ENCODE measurements at regions not wholly inside any gene's neighbourhood (a gene's known extent, or its start where the extent isn't known, plus 50 kb on each side); places are given as distances from the start of the nearest gene placed in this dataset.

DNA sequence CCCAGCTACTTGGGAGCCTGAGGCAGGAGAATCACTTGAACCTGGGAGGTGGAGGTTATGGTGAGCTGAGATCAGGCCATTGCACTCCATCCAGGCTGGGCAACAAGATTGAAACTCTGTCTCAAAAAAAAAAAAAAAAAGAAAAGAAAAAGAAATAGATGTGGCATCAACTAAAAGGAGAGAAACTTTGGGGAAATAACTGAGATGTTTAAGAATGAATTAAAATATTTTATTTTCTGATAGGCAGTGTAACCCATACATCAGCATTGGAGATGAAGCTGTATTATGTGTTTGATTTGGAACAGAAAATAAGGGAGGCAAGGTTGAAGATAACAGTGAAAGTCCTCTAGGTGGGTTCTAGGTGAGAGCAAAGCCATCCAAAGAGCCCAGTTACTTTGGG is 110.7 kb upstream of the HNRNPA3 start:
- DNase-seq (ENCODE audit: low read depth, low spot score) = no peak

DNA sequence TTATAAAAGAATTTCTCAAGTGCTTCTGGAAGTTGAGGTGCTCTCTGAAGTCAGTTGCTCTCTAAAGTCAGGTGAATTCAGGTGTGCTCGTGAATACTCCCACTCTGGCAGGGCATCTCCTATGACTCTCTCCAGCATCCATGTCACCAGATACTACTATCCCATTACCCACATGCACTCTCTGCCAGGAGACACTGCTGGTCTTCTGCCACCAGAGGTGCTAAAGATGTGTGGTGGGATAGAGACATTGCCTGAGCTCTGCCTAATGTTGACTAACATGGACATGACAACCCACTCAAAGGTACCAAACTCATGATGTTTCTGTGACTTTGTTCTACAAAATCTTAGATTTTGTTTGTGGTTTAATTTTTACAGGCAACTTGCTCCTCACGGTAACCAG is 106.4 kb upstream of the HNRNPA3 start:
- DNase-seq (ENCODE audit: low read depth, low spot score) = no peak

DNA sequence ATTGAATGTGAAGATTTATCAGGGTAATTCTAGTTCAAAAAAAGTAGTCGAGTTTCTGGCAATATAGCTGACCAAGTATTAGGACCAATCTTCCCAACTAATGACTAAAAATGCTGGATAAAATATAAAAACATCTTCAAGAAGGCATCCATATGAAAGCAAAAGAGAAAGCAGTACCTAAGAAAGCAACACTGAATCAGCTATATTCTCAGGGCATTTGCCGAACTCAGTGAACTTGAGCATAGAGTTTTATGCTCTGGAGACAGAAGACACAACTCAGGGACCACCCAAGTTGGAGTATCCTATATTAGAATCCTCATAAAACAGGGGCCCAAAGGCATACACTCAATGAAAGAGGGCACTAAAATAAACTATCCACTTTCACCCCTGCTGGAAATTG is 103.7 kb upstream of the HNRNPA3 start:
- no peak for DNase-seq (ENCODE audit: low read depth, low spot score)

DNA sequence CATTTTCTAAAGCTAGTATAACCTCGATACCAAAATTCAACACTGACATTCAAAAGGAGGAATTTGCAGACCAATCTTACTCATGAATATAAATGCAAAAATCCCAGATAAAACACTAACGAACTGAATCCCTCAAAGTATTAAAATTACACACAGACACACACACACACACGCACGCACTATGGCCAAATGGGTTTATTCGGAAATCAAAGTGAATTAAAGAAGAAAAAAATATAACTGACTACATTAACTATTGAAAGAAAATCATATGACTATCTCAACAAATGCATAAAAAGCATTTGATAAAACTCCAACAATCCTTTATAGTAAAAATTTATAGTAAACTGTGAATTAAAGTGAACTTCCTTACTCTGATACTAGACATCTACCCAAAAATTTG is 97.9 kb upstream of the HNRNPA3 start:
- DNase-seq (ENCODE audit: low read depth, low spot score) = no peak

DNA sequence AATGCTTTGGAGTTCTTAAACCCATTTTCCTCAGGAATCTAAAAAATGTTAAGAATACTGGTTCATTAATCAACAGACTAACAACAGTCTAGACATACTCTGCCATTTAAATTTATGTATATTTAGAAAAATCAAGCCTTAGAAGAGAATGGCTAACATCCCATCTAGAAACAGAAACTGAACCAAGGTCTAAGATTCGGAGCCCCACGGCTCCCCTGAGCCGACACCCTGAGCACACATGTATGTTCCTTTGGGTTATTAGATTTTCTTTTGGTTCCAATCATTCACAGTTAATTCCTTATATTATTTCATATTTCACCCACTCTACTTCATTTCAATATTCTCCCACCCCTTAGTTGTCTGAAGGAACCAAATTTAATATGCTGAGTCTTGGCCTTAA is 94.8 kb upstream of the HNRNPA3 start:
- DNase-seq (ENCODE audit: low read depth, low spot score) = no peak

DNA sequence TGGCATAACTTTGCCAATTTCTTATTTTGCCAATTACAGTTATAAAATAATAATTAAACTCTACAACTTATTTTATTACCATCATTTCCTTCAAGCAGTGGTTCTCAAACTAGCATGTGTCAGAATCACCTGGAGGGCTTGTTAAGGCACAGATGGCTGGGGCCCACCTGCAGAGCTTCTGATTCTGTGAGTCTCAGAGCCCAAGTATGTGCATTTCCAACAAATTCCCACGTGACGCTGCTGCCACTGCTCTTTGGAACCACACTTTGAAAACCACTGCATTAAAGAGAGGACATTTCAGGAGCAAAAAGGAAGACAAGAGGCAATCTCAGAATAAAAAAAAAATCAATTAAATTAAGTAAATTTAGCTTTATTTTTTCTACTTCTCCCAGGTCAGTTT is 94.0 kb upstream of the HNRNPA3 start:
- DNase-seq (ENCODE audit: low read depth, low spot score) = no peak

DNA sequence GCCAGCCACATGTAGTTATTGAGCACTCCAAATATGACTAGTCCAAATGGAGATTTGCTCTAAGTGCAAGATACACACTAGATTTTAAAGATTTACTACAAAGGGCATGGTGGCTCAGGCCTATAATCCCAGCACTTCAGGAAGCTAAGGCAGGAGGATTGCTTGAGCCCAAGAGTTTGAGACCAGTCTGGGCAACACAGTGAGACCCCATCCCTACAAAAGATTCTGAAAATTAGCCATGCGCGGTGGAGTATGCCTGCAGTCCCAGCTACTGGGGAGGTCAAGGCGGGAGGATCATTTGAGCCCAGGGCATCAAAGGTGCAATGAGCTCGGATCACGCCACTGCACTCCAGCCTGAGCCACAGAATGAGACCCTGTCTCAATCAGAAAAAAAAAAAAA is 93.5 kb upstream of the HNRNPA3 start:
- DNase-seq (ENCODE audit: low read depth, low spot score) = no peak

DNA sequence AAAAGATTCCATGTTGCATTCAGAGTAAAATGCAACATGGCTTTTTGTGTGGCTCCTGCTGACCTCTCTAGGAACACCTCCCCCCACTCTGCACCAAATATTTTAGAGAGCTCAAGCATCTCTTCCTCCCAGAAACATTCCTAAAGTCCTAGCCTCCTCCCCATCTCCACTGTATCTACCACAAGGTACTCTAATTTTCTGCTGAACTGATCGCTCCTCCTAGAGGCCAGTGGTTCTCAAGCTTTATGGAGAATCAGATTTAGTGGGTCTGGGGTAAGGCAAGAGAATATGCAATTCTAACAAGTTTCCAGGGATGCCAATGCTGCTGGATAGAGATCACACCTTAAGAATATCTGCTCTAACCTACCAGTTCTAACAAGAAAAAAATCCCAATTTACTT is 89.5 kb upstream of the HNRNPA3 start:
- DNase-seq (ENCODE audit: low read depth, low spot score) = no peak

DNA sequence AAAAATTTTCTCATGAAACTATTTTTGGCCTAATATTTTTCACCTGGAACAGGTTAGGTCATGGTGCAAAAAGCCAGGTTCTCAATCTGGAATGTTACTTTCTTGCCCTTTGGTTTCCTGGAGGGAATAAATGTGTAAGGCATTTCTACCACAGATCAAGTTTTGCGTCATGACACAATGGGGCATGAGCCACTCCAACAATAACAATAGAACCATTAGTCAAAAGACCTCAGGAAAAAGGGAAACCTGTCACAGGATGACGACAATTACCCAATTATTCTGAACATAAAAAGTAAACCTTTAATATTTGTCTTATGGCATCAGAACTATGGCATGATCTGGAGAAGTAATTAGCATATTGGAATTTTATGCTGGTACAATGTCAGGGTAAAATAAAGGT is 88.2 kb upstream of the HNRNPA3 start:
- peak; percentile 18 for DNase-seq (ENCODE audit: low read depth, low spot score)

DNA sequence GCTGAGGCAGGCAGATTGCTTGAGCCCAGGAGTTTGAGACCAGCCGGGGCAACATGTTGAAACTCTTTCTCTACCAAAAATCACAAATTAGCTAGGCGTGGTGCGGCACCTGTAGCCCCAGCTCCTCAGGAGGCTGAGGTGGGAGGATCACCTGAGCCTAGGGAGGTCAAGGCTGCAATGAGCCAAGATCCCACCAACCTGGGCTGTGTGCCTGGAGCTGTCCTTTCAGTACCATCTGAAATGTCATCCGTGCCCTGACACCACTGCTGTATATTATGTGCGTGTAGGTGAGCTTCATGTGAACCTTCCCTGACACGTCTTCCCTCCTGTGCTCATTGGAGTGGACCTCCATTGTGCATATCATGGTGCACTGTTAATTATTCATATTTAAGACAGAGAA is 84.8 kb upstream of the HNRNPA3 start:
- DNase-seq (ENCODE audit: low read depth, low spot score) = no peak

DNA sequence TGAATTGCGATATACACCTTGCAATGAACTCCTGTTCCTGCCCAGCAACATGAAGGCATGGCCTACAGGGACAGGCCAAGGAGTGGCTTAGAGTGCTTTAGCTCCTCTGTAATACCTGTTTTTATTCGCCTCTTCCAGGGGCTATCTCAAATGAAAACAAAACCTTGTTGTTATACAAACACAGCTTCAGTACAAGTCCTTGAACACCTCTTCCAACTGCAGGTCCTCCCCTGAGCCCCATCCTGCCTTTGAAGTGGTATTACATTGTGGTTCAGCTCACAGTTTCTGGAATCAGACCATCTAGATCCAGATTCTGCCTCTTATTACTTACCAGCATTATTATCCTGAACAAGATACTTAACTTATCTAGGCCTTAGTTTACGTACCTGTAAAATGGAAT is 83.0 kb upstream of the HNRNPA3 start:
- no peak for DNase-seq (ENCODE audit: low read depth, low spot score)

DNA sequence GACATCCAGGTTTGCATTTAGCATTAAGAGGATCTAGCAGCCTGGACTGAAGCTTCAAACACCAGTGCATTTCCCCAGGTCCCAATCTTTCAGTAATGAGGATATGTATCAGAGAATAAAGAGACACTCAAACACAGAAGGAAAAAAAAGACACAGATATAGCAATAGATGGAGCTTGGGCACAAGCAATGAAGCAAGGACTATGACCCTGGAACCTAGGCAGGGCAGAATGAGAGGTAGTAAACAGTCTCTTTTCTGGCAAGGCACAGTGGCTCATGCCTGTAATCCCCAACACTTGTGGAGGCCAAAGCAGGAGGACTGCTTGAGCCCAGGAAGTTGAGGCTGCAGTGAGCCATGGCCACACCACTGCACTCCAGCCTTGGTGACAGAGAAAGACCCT is 80.7 kb upstream of the HNRNPA3 start:
- no peak for DNase-seq (ENCODE audit: low read depth, low spot score)

DNA sequence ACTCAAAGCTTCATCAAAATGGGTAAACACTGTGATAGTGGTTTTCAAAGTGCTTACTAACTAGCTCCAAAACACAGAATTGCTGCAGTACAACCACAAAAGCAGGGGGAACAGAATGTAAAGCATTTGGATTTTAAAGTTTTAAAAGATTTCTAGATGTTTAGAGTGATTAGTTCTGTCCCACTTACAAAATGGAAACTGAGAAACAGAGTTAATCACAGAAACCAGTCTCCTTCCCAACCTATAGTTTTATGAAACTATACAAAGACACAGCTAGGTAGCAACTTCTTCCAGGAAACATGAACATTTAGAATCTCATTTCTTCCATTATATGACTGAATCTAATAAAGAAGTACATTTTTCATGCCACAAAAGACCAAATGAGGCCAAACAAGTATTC is 73.8 kb upstream of the HNRNPA3 start:
- DNase-seq (ENCODE audit: low read depth, low spot score) = no peak

DNA sequence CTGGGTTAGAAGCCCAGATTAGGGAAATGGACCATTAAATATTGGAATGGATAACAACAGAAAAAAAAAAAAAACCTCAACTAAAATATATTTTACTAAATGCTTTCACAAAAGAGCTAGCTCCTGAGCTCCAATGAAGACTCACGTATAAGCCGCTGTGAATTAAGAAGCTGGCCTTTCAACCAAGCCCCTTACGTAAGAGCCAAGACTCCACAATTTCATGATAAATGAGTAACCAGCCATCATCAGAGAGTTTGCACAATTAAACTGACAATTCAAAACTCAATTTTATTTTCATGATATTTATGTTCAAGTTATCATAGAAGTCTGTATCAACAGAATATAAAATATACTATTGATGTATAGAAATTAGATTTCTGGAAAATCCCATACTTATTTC is 70.7 kb upstream of the HNRNPA3 start:
- no peak for DNase-seq (ENCODE audit: low read depth, low spot score)

DNA sequence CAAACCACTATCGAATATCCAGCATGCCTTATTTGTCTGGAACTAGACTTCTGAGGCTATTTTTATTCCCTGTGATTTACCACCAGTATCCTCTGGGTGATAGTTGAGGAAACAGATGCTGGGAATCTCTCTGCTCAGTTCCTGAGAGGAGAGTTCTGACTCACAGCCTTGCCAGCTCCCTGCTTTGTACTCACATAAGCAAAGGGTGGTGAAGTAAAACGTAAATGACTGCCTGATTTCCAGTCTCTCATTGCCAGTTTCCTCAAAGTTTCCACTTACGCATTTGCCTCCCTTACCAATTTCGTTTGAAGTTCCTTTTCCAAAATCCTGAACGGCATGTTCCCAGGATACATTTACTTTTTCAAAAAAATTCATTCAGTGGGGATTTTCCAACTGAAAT is 69.2 kb upstream of the HNRNPA3 start:
- DNase-seq (ENCODE audit: low read depth, low spot score) = peak; percentile 59

DNA sequence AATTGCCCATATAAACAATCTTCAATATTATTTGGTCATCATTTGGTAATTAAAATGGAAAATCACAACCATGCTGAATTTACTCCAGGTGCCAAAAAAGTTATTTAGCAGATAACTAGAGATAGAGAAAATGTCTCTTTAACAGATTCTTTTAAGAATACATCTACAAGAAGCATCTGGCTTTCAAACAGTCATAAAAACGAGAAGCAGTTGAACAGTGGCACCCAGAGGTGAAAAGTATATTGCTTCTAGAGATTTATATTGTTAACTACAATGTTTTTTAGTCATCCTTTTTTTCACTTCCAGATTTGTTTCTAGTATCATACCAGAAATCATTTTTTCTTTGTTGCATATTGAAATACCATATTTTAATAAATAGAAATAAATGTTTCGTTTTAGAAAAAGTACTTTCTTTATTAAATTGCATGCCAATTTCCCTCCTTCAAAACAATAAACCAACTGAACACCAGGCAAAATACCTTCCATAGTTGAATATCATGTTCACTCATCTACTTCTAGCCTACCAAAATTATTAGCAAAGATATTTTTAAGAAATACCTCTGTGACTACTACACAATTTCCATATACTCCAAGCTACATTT is 65.4 kb upstream of the HNRNPA3 start:
- DNase-seq (ENCODE audit: low read depth, low spot score) = peak; percentile 65

DNA sequence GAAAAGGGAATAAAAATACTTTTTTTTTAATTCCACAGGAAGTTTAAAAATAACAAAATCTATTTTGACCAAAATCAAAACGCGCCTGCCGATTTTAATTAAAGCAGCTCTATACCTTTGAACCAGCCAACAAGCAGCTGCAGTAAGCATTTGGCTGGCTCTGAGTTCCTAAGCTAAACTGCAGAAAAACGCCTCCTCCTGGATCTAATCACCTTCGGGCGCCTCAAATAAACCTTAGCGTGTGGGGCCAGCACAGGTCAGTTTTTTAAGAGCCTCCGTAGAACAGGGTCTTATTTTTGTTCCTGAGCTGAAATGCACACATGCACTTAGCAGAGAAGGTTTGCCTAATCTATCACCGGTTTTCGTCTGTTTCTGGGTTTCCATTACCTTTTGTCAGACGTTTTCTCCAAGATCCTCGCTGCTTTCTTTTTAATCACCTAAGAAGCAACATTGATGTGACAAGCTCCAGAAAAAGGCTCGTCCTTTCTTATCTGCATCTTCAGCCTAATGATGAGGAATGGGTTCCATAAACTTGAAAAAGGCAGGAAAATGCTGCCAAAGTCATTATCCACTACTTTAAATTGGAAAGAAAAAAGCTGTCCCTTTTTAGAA is 64.7 kb upstream of the HNRNPA3 start:
- no peak for DNase-seq (ENCODE audit: low read depth, low spot score)

DNA sequence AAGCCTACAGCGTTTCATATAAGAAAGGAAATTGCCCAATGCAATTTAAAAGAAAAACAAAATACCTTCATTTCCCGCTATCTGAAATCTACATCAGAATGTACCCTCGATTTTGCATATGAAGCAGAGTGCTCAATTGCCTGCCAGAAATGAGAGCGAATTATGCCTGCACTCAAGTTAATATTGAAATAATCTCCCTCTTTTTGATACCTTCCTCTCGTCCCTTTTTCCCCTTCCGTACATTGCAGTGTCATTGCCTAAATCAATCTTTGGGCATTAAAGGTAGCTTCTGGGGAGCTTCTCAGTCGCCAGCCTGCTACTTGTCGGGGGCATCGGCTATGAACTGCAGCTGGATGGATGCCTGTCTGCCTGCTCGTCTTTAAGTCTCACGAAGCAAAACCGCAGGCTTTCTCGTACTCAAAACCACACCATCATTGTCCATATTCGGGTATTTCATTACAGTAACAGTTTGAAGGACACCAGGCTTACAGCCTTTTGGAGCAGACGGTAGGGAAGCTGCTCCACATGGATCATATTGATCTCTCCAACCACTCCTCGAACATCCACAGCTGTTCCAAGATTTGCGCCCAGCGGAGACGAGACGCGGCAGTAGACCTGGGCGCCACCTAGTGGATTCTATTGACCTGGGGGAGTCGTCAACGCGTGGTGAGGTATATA is 64.0 kb upstream of the HNRNPA3 start:
- peak; percentile 88 for DNase-seq (ENCODE audit: low read depth, low spot score)

DNA sequence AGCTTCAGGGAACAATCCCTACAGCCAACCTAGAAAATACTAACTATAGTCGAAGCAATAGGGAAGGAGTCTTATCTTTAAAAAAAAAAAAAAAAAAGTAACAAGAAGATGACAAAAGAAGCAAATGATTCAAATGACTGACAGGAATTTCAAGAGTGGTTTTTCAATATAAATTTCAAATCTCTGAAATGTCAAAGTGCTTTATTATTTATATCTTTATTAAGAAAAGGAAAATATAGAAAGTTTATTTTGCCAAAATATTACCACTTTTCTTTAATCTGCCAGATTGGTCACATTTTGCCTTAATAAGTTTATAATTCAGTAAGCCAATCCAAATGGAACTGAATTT is 63.5 kb upstream of the HNRNPA3 start:
- no peak for DNase-seq (ENCODE audit: low read depth, low spot score)

DNA sequence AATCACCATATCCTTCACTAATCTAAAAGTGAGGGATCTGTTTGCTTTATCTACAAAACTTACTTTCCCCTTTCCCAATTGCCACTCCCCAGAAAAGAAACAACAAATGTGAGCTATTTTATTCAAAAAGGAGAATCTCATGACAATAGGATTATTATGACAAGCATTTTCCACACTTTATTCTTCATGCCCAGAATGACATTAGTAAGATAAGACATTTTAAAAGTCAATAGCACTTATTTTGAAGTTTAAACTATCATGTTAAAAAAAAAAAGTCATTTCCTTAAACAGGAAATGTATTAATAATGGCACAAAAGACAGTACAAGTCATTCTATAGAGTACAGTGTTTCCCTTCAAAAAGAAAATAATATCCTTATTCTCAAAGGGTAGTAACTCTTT is 58.8 kb upstream of the HNRNPA3 start:
- no peak for DNase-seq (ENCODE audit: low read depth, low spot score)

DNA sequence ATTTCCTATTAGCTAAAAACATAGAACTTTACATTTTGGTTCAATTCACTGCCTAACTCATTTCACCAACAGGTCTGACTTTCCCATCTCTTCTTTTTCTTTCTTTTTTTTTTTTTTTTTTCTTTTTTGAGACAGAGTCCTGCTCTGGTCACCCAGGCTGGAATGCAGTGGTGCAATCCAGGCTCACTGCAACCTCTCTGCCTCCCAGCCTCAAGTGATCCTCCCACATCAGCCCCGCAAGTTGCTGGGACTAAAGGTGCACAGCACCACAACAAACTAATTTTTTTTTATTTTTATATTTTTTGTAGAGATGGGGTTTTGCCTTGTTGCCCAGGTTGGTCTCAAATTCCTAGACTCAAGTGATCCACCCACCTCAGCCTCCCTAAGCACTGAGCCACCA is 57.8 kb upstream of the HNRNPA3 start:
- DNase-seq (ENCODE audit: low read depth, low spot score) = no peak

DNA sequence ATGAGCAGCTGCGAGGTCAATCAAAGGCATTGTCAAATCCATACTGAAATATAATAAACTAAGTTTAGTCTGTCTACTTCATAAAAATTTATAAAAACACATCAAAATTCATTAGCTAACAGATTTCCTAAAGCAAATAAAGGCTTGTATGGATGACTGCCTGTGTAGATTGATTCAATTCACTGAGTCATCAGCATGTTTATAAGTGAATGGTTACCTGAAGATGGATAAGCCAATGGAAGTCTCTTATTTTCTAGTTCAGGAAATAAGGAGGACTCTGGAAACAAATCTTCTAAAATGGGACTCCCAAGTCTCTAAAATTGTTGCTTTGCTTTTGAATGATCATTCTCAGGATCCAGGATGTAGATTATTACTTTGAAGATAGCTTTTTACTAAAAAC is 57.0 kb upstream of the HNRNPA3 start:
- DNase-seq (ENCODE audit: low read depth, low spot score) = no peak

DNA sequence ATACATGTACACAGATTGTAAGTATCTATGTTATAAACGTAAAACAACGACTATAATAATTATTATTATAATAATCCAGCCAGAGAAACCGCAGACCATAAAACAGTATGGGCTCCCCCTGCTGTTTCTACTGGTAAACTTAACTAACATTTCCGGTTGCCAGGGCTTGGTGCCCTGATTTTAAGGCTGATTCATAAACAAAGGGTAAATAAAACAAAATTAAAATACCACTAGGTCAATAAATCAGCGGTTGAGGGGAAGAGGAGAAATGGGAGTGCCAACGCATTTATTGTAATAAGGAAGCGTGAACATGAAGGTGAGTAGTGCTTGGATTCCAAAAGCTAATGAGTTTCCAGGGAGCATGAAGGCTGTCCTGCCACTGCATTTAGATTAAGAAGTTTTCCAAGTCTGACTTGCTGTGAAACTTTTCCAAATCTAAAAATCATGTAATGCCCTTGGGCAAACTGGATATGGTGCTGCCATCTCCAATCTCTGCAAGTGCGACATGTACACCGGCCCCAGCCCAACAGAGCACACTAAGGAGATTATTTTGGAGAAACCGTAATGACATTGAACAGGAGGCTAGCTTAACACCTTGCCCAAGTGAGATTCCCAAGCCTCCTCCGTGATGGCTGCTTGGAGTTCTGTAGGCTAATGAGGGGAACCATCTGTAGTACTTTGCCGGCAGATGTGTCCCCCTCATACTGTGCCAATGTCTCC is 50.7 kb upstream of the HNRNPA3 start:
- DNase-seq (ENCODE audit: low read depth, low spot score) = peak; percentile 38

Data from astrocyte of the hippocampus (primary cell).